Endothelial cell (in vitro differentiated cells): ENCODE measurements at regions not wholly inside any gene's neighbourhood (a gene's known extent, or its start where the extent isn't known, plus 50 kb on each side); places are given as distances from the start of the nearest gene placed in this dataset.

Source experiments
- DNase-seq: peaks from one replicate; pipeline ENCODE4 v3.0.0; 2021; ENCODE audit warnings: low spot score
- H3K27ac Mint-ChIP-seq: one replicate; pipeline ENCODE4 v1.8.0; 2021; ENCODE audit warnings: mixed read lengths, inconsistent platforms; ENCODE audit not compliant: unreplicated experiment
- H3K27me3 Mint-ChIP-seq: one replicate; pipeline ENCODE4 v1.8.0; 2021; ENCODE audit warnings: mild to moderate bottlenecking, moderate library complexity, mixed read lengths, inconsistent platforms; ENCODE audit not compliant: unreplicated experiment
- H3K36me3 Mint-ChIP-seq: one replicate; pipeline ENCODE4 v1.8.0; 2021; ENCODE audit warnings: mild to moderate bottlenecking, low read depth, mixed read lengths, inconsistent platforms; ENCODE audit not compliant: unreplicated experiment
- H3K4me1 Mint-ChIP-seq: one replicate; pipeline ENCODE4 v1.8.0; 2021; ENCODE audit warnings: mild to moderate bottlenecking, mixed read lengths, inconsistent platforms; ENCODE audit not compliant: unreplicated experiment
- H3K4me3 Mint-ChIP-seq: one replicate; pipeline ENCODE4 v1.8.0; 2021; ENCODE audit warnings: mild to moderate bottlenecking, mixed read lengths, inconsistent platforms; ENCODE audit not compliant: unreplicated experiment
- H3K9me3 Mint-ChIP-seq: one replicate; pipeline ENCODE4 v1.8.0; 2021; ENCODE audit warnings: mixed read lengths, inconsistent platforms; ENCODE audit not compliant: unreplicated experiment
- TF ChIP-seq, protein P1 (sequence below): fragments of 200-600 bp; sonication (generic); IDR thresholded peaks from one replicate; pipeline ENCODE4 v1.5.0; 2021; ENCODE audit warnings: antibody characterized with exemption; ENCODE audit not compliant: unreplicated experiment

DNA sequence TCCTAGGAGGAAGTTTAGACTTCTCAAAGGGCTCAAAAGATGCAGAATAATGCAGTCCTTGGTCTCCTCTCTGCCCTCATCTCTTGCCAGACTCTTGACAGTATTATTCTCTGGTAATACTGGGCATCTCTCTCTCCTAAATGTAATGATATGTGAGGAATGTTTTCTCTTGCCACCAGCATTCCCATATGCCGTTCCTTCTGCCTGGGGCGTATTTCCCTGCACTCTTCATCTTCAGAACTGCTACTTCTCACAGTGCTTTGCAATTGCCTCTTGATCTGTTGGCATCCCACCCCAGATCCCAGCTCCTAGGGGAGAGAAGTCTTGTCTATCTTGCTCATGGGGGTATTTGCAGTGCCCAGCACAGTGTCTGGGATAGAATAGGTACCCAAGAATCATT is 107.4 kb downstream of the RASSF10 start:
- TF ChIP-seq, protein P1, sequence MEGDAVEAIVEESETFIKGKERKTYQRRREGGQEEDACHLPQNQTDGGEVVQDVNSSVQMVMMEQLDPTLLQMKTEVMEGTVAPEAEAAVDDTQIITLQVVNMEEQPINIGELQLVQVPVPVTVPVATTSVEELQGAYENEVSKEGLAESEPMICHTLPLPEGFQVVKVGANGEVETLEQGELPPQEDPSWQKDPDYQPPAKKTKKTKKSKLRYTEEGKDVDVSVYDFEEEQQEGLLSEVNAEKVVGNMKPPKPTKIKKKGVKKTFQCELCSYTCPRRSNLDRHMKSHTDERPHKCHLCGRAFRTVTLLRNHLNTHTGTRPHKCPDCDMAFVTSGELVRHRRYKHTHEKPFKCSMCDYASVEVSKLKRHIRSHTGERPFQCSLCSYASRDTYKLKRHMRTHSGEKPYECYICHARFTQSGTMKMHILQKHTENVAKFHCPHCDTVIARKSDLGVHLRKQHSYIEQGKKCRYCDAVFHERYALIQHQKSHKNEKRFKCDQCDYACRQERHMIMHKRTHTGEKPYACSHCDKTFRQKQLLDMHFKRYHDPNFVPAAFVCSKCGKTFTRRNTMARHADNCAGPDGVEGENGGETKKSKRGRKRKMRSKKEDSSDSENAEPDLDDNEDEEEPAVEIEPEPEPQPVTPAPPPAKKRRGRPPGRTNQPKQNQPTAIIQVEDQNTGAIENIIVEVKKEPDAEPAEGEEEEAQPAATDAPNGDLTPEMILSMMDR, result no peak
- peaks cover 2% of the 10 kb centered on the region for H3K27me3 Mint-ChIP-seq
- H3K9me3 Mint-ChIP-seq, result no peaks in the 10 kb centered on the region
- H3K27ac Mint-ChIP-seq, result no peak overlapping the region
- no peaks in the 10 kb centered on the region for H3K36me3 Mint-ChIP-seq
- DNase-seq, result no peak
- peaks cover 28% of the 10 kb centered on the region for H3K4me1 Mint-ChIP-seq
- H3K4me3 Mint-ChIP-seq, result no peak overlapping the region

DNA sequence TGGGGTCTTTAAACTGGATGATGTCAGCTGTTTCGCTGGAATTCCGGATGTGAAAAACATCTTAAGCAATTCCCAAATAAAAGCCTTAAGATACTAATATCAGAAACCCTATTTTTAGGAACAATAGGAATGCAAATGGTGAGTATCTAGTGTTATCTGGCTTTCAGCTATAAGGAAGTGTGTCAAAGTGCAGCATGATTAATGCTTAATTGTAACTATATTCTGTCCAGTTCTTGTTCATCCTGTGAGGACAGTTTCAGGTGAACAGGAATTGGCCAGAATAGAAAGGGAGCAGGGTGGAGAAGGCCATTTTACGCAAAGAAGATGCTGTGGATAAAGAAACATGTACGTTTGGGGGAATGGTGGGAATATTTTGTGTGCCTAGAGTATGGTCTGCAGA is 108.2 kb downstream of the RASSF10 start:
- Mint-ChIP-seq H3K27me3 (no peaks in the 10 kb centered on the region), H3K4me3 (no peak overlapping the region), H3K9me3 (no peaks in the 10 kb centered on the region), H3K27ac (no peak overlapping the region), H3K36me3 (no peaks in the 10 kb centered on the region), H3K4me1 (peaks cover 24% of the 10 kb centered on the region)
- DNase-seq, result no peak
- TF ChIP-seq, protein P1, result no peak

DNA sequence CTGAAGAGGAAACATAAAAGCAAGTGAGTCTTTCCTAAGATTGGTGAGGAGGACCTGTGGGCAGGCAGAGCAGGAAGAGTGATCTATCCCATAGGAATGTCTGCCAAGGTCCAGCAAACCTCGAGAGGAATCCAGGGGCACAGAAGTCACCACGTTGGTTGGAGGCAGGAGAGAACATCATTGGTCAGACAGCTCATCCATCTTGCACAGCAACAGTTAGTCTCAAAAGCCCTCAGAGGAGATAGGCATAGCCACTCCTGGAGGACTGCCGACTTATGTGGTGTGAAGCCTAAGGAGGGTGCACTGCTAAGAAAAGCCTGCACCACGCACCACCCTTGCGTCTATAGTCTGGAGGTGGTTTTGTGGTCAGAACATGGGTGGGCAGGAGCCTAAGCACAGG is 109.1 kb downstream of the RASSF10 start:
- peaks cover 2% of the 10 kb centered on the region for H3K27me3 Mint-ChIP-seq
- no peak overlapping the region for H3K27ac Mint-ChIP-seq
- no peaks in the 10 kb centered on the region for H3K9me3 Mint-ChIP-seq
- peaks cover 20% of the 10 kb centered on the region for H3K4me1 Mint-ChIP-seq
- no peaks in the 10 kb centered on the region for H3K36me3 Mint-ChIP-seq
- no peak for DNase-seq
- TF ChIP-seq, protein P1, result no peak
- no peak overlapping the region for H3K4me3 Mint-ChIP-seq

DNA sequence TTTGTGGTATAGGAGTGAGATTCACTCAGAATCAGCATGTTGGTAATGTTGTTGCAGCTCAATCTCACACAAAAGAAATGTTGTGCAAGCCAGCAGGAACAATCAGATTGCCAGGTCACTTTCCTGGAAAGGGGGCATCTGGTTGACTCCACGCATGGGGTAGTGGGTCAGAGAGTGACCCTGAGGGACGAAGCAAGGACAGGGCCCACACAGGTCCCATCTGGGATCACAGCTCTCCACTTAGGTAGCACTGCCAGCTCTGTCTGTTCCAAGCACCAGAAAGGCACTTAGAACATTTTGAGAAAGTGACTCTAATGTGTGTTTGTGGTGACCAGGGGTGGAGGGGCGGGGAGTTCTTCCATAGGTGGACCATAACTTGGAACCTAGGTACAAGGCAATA is 109.5 kb downstream of the RASSF10 start:
- H3K27ac Mint-ChIP-seq, result no peak overlapping the region

DNA sequence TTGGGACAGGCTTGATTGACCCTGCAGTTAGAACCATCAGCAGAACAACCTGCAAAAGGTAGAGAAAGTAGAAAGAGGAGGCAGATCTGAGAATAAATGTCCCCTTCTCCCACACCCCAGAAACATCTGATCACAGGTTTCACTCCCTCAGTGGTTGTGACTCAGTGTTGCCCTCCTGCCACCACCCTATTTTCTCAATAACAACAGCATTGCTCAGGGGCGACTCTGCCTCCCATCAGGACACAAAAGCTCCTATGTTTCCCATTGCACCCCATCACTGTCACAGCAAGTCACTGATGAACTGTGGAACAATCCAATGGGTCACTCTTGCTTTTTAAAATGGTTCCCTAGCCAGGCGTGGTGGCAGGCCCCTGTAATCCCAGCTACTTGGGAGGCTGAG is 110.2 kb downstream of the RASSF10 start:
- Mint-ChIP-seq H3K27ac (no peak overlapping the region), H3K9me3 (no peaks in the 10 kb centered on the region)

More for the DNA sequence above, 109.5 kb downstream of the RASSF10 start:
- Mint-ChIP-seq H3K9me3 (no peaks in the 10 kb centered on the region), H3K27me3 (peaks cover 2% of the 10 kb centered on the region), H3K36me3 (no peaks in the 10 kb centered on the region), H3K4me1 (peaks cover 18% of the 10 kb centered on the region), H3K4me3 (no peak overlapping the region)
- no peak for DNase-seq
- TF ChIP-seq, protein P1, result no peak

More for the DNA sequence above, 110.2 kb downstream of the RASSF10 start:
- H3K27me3 Mint-ChIP-seq, result peaks cover 3% of the 10 kb centered on the region
- H3K4me1 Mint-ChIP-seq, result peaks cover 17% of the 10 kb centered on the region
- TF ChIP-seq, protein P1, result no peak
- H3K4me3 Mint-ChIP-seq, result no peak overlapping the region
- DNase-seq, result no peak
- no peaks in the 10 kb centered on the region for H3K36me3 Mint-ChIP-seq
